HepG2 (cell line): ENCODE measurements at regions not wholly inside any gene's neighbourhood (a gene's known extent, or its start where the extent isn't known, plus 50 kb on each side); places are given as distances from the start of the nearest gene placed in this dataset.

ENCODE experiments used
- EED ChIP-seq: sonication (generic); formaldehyde crosslinking; IDR thresholded peaks from 2 replicates; pipeline ENCODE4 v1.5.0; 2020; ENCODE audit warnings: mild to moderate bottlenecking, missing genetic modification reagents
- EP300 ChIP-seq, 3 experiments: sonication (generic) in 1 of 3; formaldehyde crosslinking in 1 of 3; IDR thresholded peaks; 2 replicates each; pipeline versions ENCODE4 v1.5.1 to v1.6.1; 2011 to 2020; ENCODE audit warnings: low read depth in 2 of 3, low read length in 2 of 3, borderline replicate concordance in 1 of 3, improper control_type of control experiment in 1 of 3, mild to moderate bottlenecking in 1 of 3, missing genetic modification reagents in 1 of 3, moderate library complexity in 1 of 3
- HBP1 ChIP-seq: IDR thresholded peaks from 2 replicates; pipeline ENCODE4 v1.6.1; 2016; ENCODE audit warnings: low read depth, control low read depth
- HNRNPL ChIP-seq: fragments of 200-400 bp; formaldehyde crosslinking; IDR thresholded peaks from 2 replicates; pipeline ENCODE4 v1.6.1; 2017; ENCODE audit warnings: mild to moderate bottlenecking, low read depth, low read length
- KDM5B ChIP-seq: sonication (generic); formaldehyde crosslinking; IDR thresholded peaks from 2 replicates; pipeline ENCODE4 v1.4.0; 2020; ENCODE audit warnings: missing genetic modification reagents, mild to moderate bottlenecking, borderline replicate concordance
- MAX ChIP-seq: IDR thresholded peaks from 2 replicates; pipeline ENCODE4 v1.6.1; 2012; ENCODE audit warnings: inconsistent platforms
- MIER3 ChIP-seq: IDR thresholded peaks from 2 replicates; pipeline ENCODE4 v1.6.1; 2016; ENCODE audit warnings: missing compliant biosample characterization, borderline replicate concordance
- MXD1 ChIP-seq: sonication (generic); formaldehyde crosslinking; IDR thresholded peaks from 2 replicates; pipeline ENCODE4 v1.4.0; 2020; ENCODE audit warnings: mild to moderate bottlenecking, missing genetic modification reagents
- RORA ChIP-seq: sonication (generic); formaldehyde crosslinking; IDR thresholded peaks from 2 replicates; pipeline ENCODE4 v1.5.0; 2020; ENCODE audit warnings: mild to moderate bottlenecking, missing genetic modification reagents, moderate library complexity
- TBX3 ChIP-seq: fragments of 450-650 bp; IDR thresholded peaks from 2 replicates; pipeline ENCODE4 v1.6.1; 2017; ENCODE audit warnings: antibody characterized with exemption, mild to moderate bottlenecking, inconsistent platforms, borderline replicate concordance
- ZKSCAN5 ChIP-seq: sonication (generic); formaldehyde crosslinking; IDR thresholded peaks from 2 replicates; pipeline ENCODE4 v1.5.1; 2020; ENCODE audit warnings: mild to moderate bottlenecking, missing genetic modification reagents
- ZNF354B ChIP-seq: sonication (generic); formaldehyde crosslinking; IDR thresholded peaks from 2 replicates; pipeline ENCODE4 v1.8.0; 2022; ENCODE audit warnings: mild to moderate bottlenecking, missing genetic modification reagents
- ZNF724P ChIP-seq: sonication (generic); formaldehyde crosslinking; IDR thresholded peaks from 2 replicates; pipeline ENCODE4 v1.8.0; 2022; ENCODE audit warnings: missing genetic modification reagents, borderline replicate concordance
- ZNF776 ChIP-seq: sonication (generic); formaldehyde crosslinking; IDR thresholded peaks from 2 replicates; pipeline ENCODE4 v1.4.0; 2020; ENCODE audit warnings: mild to moderate bottlenecking, missing genetic modification reagents
- TF ChIP-seq, protein P1 (sequence below): sonication (generic); formaldehyde crosslinking; IDR thresholded peaks from 2 replicates; pipeline ENCODE4 v1.4.0; 2020; ENCODE audit warnings: missing genetic modification reagents
- TF ChIP-seq, protein P2 (sequence below): sonication (generic); formaldehyde crosslinking; IDR thresholded peaks from 2 replicates; pipeline ENCODE4 v1.4.0; 2020; ENCODE audit warnings: missing genetic modification reagents
- TF ChIP-seq, protein P3 (sequence below): sonication (generic); formaldehyde crosslinking; conservative IDR thresholded peaks from 2 replicates; pipeline ENCODE4 v1.8.0; 2022; ENCODE audit warnings: mild to moderate bottlenecking, moderate library complexity, missing genetic modification reagents
- TF ChIP-seq, protein P4 (sequence below): sonication (generic); formaldehyde crosslinking; IDR thresholded peaks from 2 replicates; pipeline ENCODE4 v1.4.0; 2020; ENCODE audit warnings: missing genetic modification reagents, borderline replicate concordance

DNA sequence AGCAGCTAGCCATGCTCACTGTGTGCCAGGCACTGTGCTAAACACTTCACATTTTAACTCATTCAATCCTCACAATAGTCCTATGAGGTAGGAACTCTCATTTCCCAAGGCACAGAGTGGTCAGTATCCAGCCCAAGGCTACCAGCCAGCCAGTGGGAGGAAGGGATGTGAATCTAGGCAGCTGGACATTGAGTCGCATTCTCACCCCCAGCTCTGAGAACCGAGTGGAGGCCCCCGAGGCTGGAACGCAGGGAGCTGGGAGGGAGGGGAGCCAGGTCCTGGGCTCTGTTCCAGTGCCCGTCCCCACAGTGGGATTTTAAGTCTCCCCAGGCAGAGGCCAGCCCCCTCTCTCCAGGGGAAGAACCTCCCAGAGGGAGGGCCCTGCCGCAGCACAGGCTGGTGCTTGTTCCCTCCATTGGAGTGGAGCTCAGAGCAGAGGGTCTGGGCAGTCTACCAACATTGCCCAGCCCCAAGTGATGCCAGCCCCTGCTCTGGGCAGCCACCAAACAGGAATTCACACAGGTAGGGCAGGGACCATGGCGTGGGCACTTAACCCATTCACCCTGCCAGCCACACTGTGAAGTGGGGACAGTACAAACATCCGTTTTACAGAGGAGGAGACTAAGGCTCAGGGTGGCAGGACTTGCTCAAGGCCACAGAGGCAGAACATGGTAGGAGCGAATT is 131.3 kb downstream of the CEBPB start (continued):
- TF ChIP-seq HNRNPL, result peak; percentile 96
- no peak for TF ChIP-seq EP300 (IDR thresholded peaks at IDR 0.05; ENCODE audit: low read depth in 2 of 2, low read length in 2 of 2)
- 0 out of 2 replicates have a peak, but pooled peaks have one; percentile 4 for TF ChIP-seq EP300 (CRISPR knock-in tag; IDR thresholded peaks at IDR 0.05; ENCODE audit: borderline replicate concordance)
- TF ChIP-seq ZKSCAN5 (CRISPR knock-in tag), result 0 out of 2 replicates have a peak, but pooled peaks have one; percentile 44
- TF ChIP-seq KDM5B (CRISPR knock-in tag), result 0 out of 2 replicates have a peak, but pooled peaks have one; percentile 22
- TF ChIP-seq, protein P1, sequence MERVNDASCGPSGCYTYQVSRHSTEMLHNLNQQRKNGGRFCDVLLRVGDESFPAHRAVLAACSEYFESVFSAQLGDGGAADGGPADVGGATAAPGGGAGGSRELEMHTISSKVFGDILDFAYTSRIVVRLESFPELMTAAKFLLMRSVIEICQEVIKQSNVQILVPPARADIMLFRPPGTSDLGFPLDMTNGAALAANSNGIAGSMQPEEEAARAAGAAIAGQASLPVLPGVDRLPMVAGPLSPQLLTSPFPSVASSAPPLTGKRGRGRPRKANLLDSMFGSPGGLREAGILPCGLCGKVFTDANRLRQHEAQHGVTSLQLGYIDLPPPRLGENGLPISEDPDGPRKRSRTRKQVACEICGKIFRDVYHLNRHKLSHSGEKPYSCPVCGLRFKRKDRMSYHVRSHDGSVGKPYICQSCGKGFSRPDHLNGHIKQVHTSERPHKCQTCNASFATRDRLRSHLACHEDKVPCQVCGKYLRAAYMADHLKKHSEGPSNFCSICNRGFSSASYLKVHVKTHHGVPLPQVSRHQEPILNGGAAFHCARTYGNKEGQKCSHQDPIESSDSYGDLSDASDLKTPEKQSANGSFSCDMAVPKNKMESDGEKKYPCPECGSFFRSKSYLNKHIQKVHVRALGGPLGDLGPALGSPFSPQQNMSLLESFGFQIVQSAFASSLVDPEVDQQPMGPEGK, result peak; percentile 31; the same call in 1 of the 2 replicates
- TF ChIP-seq MAX, result 0 out of 2 replicates have a peak, but pooled peaks have one; percentile 43
- peak; percentile 49; the same call in 1 of the 2 replicates for TF ChIP-seq MIER3 (CRISPR knock-in tag)
- TF ChIP-seq, protein P2, sequence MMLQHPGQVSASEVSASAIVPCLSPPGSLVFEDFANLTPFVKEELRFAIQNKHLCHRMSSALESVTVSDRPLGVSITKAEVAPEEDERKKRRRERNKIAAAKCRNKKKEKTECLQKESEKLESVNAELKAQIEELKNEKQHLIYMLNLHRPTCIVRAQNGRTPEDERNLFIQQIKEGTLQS (CRISPR knock-in tag), result 0 out of 2 replicates have a peak, but pooled peaks have one; percentile 12
- TF ChIP-seq TBX3, result no peak
- 0 out of 2 replicates have a peak, but pooled peaks have one; percentile 64 for TF ChIP-seq ZNF354B (CRISPR knock-in tag)
- peak; percentile 60; the same call in 1 of the 2 replicates for TF ChIP-seq MXD1 (CRISPR knock-in tag)
- TF ChIP-seq EED (CRISPR knock-in tag), result no peak
- 0 out of 2 replicates have a peak, but pooled peaks have one; percentile 32 for TF ChIP-seq HBP1 (CRISPR knock-in tag)
- TF ChIP-seq, protein P3, sequence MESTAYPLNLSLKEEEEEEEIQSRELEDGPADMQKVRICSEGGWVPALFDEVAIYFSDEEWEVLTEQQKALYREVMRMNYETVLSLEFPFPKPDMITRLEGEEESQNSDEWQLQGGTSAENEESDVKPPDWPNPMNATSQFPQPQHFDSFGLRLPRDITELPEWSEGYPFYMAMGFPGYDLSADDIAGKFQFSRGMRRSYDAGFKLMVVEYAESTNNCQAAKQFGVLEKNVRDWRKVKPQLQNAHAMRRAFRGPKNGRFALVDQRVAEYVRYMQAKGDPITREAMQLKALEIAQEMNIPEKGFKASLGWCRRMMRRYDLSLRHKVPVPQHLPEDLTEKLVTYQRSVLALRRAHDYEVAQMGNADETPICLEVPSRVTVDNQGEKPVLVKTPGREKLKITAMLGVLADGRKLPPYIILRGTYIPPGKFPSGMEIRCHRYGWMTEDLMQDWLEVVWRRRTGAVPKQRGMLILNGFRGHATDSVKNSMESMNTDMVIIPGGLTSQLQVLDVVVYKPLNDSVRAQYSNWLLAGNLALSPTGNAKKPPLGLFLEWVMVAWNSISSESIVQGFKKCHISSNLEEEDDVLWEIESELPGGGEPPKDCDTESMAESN, result no peak
- no peak for TF ChIP-seq RORA (CRISPR knock-in tag)
- peak; percentile 68; the same call in 1 of the 2 replicates for TF ChIP-seq ZNF724P (CRISPR knock-in tag)
- TF ChIP-seq, protein P4, sequence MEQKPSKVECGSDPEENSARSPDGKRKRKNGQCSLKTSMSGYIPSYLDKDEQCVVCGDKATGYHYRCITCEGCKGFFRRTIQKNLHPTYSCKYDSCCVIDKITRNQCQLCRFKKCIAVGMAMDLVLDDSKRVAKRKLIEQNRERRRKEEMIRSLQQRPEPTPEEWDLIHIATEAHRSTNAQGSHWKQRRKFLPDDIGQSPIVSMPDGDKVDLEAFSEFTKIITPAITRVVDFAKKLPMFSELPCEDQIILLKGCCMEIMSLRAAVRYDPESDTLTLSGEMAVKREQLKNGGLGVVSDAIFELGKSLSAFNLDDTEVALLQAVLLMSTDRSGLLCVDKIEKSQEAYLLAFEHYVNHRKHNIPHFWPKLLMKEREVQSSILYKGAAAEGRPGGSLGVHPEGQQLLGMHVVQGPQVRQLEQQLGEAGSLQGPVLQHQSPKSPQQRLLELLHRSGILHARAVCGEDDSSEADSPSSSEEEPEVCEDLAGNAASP (CRISPR knock-in tag), result peak; percentile 10; the same call in 1 of the 2 replicates
- 0 out of 2 replicates have a peak, but pooled peaks have one; percentile 55 for TF ChIP-seq ZNF776
